Subcutaneous abdominal adipose tissue (tissue), 5 donors: ENCODE measurements at regions not wholly inside any gene's neighbourhood (a gene's known extent, or its start where the extent isn't known, plus 50 kb on each side); places are given as distances from the start of the nearest gene placed in this dataset.

ENCODE experiments used
- H3K27ac ChIP-seq: one replicate; pipeline ENCODE4 v1.7.0; 2013; ENCODE audit warnings: low read depth, mild to moderate bottlenecking, inconsistent platforms, low read length, moderate library complexity
- H3K27me3 ChIP-seq, 5 donors: one replicate each; pipeline ENCODE4 v1.7.0; 2013; ENCODE audit warnings: low read length in 5 of 5, inconsistent platforms in 1 of 5; ENCODE audit not compliant: control insufficient read depth in 5 of 5, insufficient read depth in 4 of 5
- H3K36me3 ChIP-seq, 5 donors: one replicate each; pipeline ENCODE4 v1.7.0; 2013; ENCODE audit warnings: low read length in 5 of 5; ENCODE audit not compliant: control insufficient read depth in 5 of 5, insufficient read depth in 5 of 5
- H3K4me1 ChIP-seq, 5 donors: one replicate each; pipeline ENCODE4 v1.7.0; 2013; ENCODE audit warnings: low read length in 5 of 5, mild to moderate bottlenecking in 3 of 5, moderate library complexity in 1 of 5; ENCODE audit not compliant: control insufficient read depth in 5 of 5, insufficient read depth in 5 of 5
- H3K4me3 ChIP-seq, 5 donors: one replicate each; pipeline ENCODE4 v1.7.0; 2013; ENCODE audit warnings: low read length in 5 of 5, low read depth in 1 of 5
- H3K9ac ChIP-seq, 5 donors: one replicate each; pipeline ENCODE4 v1.7.0; 2013; ENCODE audit warnings: low read length in 5 of 5, mild to moderate bottlenecking in 4 of 5, moderate library complexity in 3 of 5
- H3K9me3 ChIP-seq, 5 donors: one replicate each; pipeline ENCODE4 v1.7.0; 2013; ENCODE audit warnings: low read length in 5 of 5; ENCODE audit not compliant: control insufficient read depth in 5 of 5
- donor health status: healthy.
- donor health status: healthy.
- donor health status: healthy.
- donor health status: healthy.
- donor health status: healthy.

DNA sequence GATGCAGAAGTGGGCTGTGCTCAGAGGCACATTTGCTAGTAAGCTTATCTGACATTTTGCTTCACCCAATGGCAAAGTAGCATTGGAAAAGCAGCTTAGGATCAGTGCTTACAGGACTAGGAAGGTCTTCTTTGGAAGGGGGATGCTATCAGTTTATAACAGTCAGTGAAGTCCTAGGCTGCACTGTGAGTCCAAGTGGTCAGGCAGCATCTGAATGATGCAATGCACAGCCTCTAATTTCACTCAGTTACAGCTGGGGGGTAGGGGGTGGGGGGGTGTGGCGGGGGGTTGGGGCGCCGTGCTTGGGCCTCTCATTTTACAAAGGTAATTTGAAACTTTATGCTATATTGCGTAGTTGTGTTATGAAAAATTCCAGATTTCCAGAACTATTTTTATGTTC lies 652.3 kb upstream of the MGMT start:
- Histone ChIP-seq H3K4me1 (peaks cover 0 to 10% (median 4%) of the 10 kb centered on the region in 5 donors), H3K27me3 (peaks cover 0 to 7% (median 0%) of the 10 kb centered on the region in 5 donors), H3K4me3 (no peak overlapping the region), H3K36me3 (no peaks in the 10 kb centered on the region), H3K9ac (no peak overlapping the region), H3K9me3 (no peaks in the 10 kb centered on the region), H3K27ac (no peak overlapping the region)

DNA sequence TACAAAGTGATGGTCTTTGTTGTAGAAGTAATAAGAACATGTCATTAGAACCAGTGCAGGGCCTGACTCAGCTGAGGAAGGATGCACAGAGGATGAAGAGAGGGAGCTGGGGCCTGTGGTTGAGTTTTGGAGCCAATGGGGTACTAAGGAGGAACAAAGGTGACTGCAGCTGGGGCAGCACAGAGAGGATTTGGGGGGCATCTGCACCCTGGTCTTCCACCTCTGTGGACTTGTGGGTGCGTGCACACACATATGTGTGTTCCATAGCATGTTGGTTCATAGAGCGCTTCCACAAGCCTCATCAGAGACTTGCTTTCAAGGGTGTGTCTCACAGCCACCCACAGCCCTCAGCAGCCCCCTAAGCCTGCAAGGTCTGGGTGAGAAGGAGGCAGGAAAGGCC lies 650.3 kb upstream of the MGMT start:
- Histone ChIP-seq H3K4me1 (peaks cover 0 to 15% (median 4%) of the 10 kb centered on the region in 5 donors), H3K27me3 (peaks cover 0 to 7% (median 0%) of the 10 kb centered on the region in 5 donors), H3K9me3 (no peaks in the 10 kb centered on the region), H3K9ac (no peak overlapping the region), H3K36me3 (no peaks in the 10 kb centered on the region), H3K27ac (no peak overlapping the region), H3K4me3 (no peak overlapping the region)

- H3K27me3 ChIP-seq: peaks cover 0 to 2% (median 0%) of the 10 kb centered on the region in 5 donors
These were observed 649.4 kb upstream of the MGMT start for GRCh38 chr10:128817636-128818035.

GRCh38 chr10:128820663-128821062 lies 646.4 kb upstream of the MGMT start:
- Histone ChIP-seq H3K9ac (no peak overlapping the region), H3K27ac (no peak overlapping the region), H3K4me3 (no peak overlapping the region), H3K27me3 (peaks cover 0 to 2% (median 0%) of the 10 kb centered on the region in 5 donors), H3K4me1 (peaks cover 0 to 8% (median 0%) of the 10 kb centered on the region in 5 donors), H3K9me3 (no peaks in the 10 kb centered on the region), H3K36me3 (no peaks in the 10 kb centered on the region)

More at GRCh38 chr10:128817636-128818035, 649.4 kb upstream of the MGMT start:
- no peak overlapping the region for H3K4me3 ChIP-seq
- H3K27ac ChIP-seq: no peak overlapping the region
- no peaks in the 10 kb centered on the region for H3K36me3 ChIP-seq
- no peaks in the 10 kb centered on the region for H3K9me3 ChIP-seq
- no peak overlapping the region for H3K9ac ChIP-seq
- peaks cover 0 to 9% (median 0%) of the 10 kb centered on the region in 5 donors for H3K4me1 ChIP-seq

GRCh38 chr10:128823201-128823600 lies 643.8 kb upstream of the MGMT start:
- no peak overlapping the region for H3K27ac ChIP-seq
- no peak overlapping the region for H3K4me3 ChIP-seq
- H3K9me3 ChIP-seq: no peaks in the 10 kb centered on the region

DNA sequence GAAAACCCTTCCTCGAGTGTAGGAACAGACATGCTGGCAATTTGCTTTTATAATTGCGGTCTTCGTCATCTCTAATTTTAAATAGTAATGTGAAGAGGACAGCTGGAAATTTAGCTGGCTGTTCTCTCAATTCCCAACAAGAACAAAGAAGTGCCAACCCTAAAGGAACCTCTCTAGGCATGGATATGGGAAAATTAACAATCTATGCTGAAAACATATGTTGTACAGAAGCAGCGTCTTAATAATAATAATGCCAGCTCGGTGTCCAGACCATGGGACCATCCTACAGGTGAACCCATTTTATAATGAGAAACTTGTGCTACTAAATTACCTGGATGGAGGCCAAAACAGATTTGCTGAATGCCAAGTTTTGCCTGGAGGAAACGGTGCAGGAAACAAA lies 641.4 kb upstream of the MGMT start:
- no peaks in the 10 kb centered on the region for H3K9me3 ChIP-seq
- no peak overlapping the region for H3K4me3 ChIP-seq
- no peak overlapping the region for H3K9ac ChIP-seq
- H3K36me3 ChIP-seq: no peaks in the 10 kb centered on the region
- peaks cover 0 to 3% (median 0%) of the 10 kb centered on the region in 5 donors for H3K27me3 ChIP-seq
- no peak overlapping the region for H3K27ac ChIP-seq
- H3K4me1 ChIP-seq: peaks cover 0 to 11% (median 0%) of the 10 kb centered on the region in 5 donors

More at GRCh38 chr10:128823201-128823600, 643.8 kb upstream of the MGMT start:
- peaks cover 0 to 3% (median 0%) of the 10 kb centered on the region in 5 donors for H3K27me3 ChIP-seq
- no peaks in the 10 kb centered on the region for H3K36me3 ChIP-seq
- peaks cover 0 to 14% (median 0%) of the 10 kb centered on the region in 5 donors for H3K4me1 ChIP-seq
- H3K9ac ChIP-seq: no peak overlapping the region

DNA sequence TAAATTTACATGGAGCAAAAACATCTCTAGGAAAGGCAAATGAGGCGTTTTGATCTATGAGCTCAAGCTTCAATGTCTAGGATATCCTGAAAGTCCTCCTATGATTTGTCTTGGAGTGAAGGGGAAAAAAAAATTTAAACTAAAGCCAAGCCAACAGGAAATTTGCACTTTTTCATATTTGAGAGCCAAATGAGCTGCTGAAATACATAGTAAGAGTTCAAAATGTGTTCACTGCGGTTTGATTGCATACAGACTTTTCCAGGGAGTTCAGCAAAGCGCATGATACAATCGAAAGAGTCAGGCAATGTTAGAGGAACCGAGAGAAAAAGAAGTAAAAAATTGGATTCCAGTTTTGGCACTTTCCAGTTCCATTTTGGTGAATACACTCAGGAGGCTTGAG lies 633.4 kb upstream of the MGMT start:
- no peak overlapping the region for H3K9ac ChIP-seq
- no peaks in the 10 kb centered on the region for H3K27me3 ChIP-seq
- no peak overlapping the region for H3K27ac ChIP-seq
- no peaks in the 10 kb centered on the region for H3K36me3 ChIP-seq
- no peak overlapping the region for H3K4me3 ChIP-seq
- H3K9me3 ChIP-seq: no peaks in the 10 kb centered on the region
- H3K4me1 ChIP-seq: no peaks in the 10 kb centered on the region

DNA sequence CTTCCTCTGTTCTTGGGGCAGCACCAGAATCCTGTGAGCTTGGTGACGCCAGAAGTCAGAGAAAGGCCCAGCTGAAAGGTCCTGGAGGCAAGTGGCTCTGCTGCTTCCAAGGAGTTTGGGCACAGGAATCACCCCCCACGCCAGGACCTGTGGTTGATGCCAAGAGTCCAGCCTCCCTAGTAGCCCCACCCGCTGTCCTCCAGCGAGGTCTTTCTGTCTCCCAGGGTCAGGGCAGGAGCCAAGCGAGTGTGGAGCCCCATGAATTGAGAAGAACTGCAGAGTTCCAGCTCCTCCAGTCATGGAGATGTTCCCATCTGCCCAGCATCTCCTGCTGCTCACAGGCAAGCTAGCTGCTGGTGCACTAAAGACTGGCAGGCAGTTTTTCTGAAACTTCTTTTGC lies 631.7 kb upstream of the MGMT start:
- no peak overlapping the region for H3K4me3 ChIP-seq
- no peaks in the 10 kb centered on the region for H3K4me1 ChIP-seq
- H3K9ac ChIP-seq: no peak overlapping the region
- no peak overlapping the region for H3K27ac ChIP-seq
- no peaks in the 10 kb centered on the region for H3K9me3 ChIP-seq
- no peaks in the 10 kb centered on the region for H3K36me3 ChIP-seq
- H3K27me3 ChIP-seq: no peaks in the 10 kb centered on the region

DNA sequence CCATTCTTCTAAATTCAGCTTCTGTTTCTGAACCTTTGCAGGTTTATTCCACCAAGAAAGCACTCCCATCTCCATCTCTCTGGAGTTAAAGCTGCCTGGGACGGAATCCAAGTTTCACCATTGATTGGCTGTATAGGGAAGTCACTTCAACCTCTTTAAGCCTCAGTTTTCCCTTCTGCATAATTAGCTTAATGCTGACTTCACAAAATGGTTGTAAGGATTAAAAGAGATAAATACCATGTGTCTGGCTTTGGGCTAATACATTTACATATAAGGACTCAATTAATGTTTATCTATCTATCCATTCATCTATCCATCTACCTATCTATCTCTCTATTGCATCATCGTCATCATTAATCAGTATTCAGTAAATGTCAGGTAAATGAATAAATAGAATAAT lies 629.6 kb upstream of the MGMT start:
- H3K27me3 ChIP-seq: no peaks in the 10 kb centered on the region
- no peaks in the 10 kb centered on the region for H3K4me1 ChIP-seq
- H3K9ac ChIP-seq: no peak overlapping the region
- H3K27ac ChIP-seq: no peak overlapping the region
- H3K36me3 ChIP-seq: no peaks in the 10 kb centered on the region
- no peak overlapping the region for H3K4me3 ChIP-seq
- no peaks in the 10 kb centered on the region for H3K9me3 ChIP-seq

GRCh38 chr10:128839134-128839533 lies 627.9 kb upstream of the MGMT start:
- H3K36me3 ChIP-seq: no peaks in the 10 kb centered on the region
- no peaks in the 10 kb centered on the region for H3K9me3 ChIP-seq
- no peaks in the 10 kb centered on the region for H3K4me1 ChIP-seq
- no peak overlapping the region for H3K4me3 ChIP-seq
- no peak overlapping the region for H3K27ac ChIP-seq
- H3K27me3 ChIP-seq: no peaks in the 10 kb centered on the region
- no peak overlapping the region for H3K9ac ChIP-seq

DNA sequence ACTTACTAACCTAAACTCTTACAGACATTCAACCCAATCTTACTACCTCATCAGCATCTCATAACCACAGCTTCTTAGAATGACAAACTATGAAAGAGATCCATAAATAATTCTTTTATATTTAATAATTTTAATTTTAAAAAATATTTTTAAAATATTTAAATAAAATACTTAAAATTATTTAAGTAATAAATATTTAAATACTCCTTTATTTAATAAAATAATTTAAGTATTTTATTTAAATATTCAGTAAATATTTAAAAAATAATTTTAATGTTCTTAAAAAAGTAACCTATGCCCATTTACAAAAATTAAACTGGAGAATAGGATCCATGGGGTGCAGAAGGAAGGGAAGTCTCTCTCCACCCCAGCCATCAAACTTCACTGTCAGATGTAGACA lies 627.3 kb upstream of the MGMT start:
- no peak overlapping the region for H3K9ac ChIP-seq
- H3K27ac ChIP-seq: no peak overlapping the region
- H3K36me3 ChIP-seq: no peaks in the 10 kb centered on the region
- H3K4me1 ChIP-seq: no peaks in the 10 kb centered on the region
- no peaks in the 10 kb centered on the region for H3K27me3 ChIP-seq
- no peaks in the 10 kb centered on the region for H3K9me3 ChIP-seq
- H3K4me3 ChIP-seq: no peak overlapping the region
